ENCODE measurements at regions not wholly inside any gene's neighbourhood (a gene's known extent, or its start where the extent isn't known, plus 50 kb on each side); places are given as distances from the start of the nearest gene placed in this dataset.

DNA sequence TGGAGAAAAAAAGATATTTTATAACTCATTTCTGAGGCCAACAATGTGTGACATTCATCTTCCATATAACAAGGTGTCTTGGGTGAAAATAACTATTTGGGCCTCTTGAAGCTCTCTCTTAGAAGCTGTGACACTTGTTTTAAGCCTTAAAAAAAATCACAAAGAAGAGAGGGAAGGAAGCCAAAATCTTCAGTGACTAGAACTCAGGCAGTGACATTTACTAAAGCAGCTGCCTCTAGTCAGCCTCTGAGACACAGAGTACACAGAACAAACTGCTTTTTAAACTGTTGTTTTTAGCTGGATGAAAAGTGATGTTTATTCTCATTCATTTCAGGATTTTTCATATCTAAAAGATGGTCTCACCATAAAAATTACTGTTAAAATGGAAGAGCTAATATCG is 793.6 kb downstream of the GALC start:
- no peak overlapping the region for H3K4me3 ChIP-seq (ENCODE audit: low read depth, poor library complexity, severe bottlenecking)
- no peak for DNase-seq (ENCODE audit: low spot score in 2 of 2)
- no peak for TF ChIP-seq POLR2A (IDR thresholded peaks at IDR 0.05)
- TF ChIP-seq, protein P1, sequence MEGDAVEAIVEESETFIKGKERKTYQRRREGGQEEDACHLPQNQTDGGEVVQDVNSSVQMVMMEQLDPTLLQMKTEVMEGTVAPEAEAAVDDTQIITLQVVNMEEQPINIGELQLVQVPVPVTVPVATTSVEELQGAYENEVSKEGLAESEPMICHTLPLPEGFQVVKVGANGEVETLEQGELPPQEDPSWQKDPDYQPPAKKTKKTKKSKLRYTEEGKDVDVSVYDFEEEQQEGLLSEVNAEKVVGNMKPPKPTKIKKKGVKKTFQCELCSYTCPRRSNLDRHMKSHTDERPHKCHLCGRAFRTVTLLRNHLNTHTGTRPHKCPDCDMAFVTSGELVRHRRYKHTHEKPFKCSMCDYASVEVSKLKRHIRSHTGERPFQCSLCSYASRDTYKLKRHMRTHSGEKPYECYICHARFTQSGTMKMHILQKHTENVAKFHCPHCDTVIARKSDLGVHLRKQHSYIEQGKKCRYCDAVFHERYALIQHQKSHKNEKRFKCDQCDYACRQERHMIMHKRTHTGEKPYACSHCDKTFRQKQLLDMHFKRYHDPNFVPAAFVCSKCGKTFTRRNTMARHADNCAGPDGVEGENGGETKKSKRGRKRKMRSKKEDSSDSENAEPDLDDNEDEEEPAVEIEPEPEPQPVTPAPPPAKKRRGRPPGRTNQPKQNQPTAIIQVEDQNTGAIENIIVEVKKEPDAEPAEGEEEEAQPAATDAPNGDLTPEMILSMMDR (IDR thresholded peaks at IDR 0.05): no peak
- 49% methylated on average over 1 of the region's 1 CpG for WGBS, 2 donors
- intact Hi-C loops (cut with DNase I; ENCODE audit: low total_unique reads): no loop called here

DNA sequence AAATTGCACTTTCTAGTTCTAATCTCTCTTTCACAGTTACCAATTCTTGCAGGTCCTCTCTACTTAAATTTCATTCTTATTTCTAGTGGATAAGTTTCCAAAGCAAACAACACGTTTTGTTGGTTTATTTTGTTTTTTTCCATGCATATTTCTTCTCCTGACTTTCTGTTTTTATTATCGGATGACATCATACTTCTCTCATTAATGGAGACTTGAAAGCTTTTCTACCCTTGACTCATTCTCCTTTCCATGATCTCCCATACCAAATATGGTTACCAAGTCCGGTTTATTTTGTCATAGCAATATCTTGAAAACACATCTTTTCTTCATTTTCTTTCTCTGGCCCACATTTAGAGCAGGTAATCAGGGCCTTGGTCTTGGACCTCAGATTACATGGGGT is 796.5 kb downstream of the GALC start:
- intact Hi-C loops (cut with DNase I; ENCODE audit: low total_unique reads): no loop called here
- DNase-seq (ENCODE audit: low spot score in 2 of 2): no peak
- 64 to 66% methylated on average over 3 of the region's 3 CpGs for whole genome bisulfite sequencing, 2 donors
- H3K4me3 ChIP-seq (ENCODE audit: low read depth, poor library complexity, severe bottlenecking): no peak overlapping the region
- TF ChIP-seq, protein P1 (IDR thresholded peaks at IDR 0.05): no peak
- no peak for TF ChIP-seq POLR2A (IDR thresholded peaks at IDR 0.05)

DNA sequence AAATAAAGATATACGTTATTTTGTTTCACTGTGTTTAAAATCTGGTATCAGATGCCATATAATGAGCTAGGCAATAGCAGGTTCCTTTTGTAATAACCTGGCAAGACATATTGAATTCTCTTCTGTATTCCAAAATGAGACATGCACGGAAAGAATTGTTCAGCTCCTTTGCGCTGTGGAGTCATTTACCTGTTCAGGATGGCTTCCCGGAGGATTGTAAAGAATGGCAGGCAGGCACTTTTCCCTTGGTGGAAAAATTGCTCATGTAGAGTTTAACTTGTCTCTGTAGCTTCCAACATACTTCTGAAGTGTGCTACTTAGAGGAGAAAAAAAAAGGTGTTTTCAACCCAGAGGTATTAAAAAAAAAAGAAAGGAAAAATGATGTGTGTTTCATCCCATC is 805.2 kb downstream of the GALC start:
- no peak for TF ChIP-seq POLR2A (IDR thresholded peaks at IDR 0.05)
- no peak for DNase-seq (ENCODE audit: low spot score in 2 of 2)
- H3K4me3 ChIP-seq (ENCODE audit: low read depth, poor library complexity, severe bottlenecking): no peak overlapping the region
- intact Hi-C loops (cut with DNase I; ENCODE audit: low total_unique reads): no loop called here
- WGBS, 2 donors: 77 to 84% methylated on average over 4 of the region's 4 CpGs

DNA sequence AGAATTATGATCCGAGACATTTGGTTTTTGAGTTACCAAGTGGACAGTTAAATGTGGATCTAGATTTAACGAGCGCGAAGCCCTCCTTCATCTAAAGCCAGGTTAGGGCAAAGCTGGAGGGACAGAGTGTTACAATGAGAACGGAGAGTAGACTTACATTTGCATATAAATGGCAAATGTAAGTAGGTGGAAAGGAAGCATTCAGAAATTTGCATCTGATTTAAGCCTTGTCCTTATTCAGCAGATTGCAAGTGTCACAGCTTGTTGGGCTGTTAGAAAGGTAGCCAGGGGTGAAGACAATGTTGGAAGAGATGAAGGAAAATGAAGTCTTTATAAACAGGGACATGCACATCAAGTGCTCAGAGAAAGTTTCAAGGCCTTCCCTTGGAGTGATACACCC is 806.2 kb downstream of the GALC start:
- DNase-seq (ENCODE audit: low spot score in 2 of 2): no peak
- H3K4me3 ChIP-seq (ENCODE audit: low read depth, poor library complexity, severe bottlenecking): no peak overlapping the region
- TF ChIP-seq, protein P1 (IDR thresholded peaks at IDR 0.05): no peak
- no peak for TF ChIP-seq POLR2A (IDR thresholded peaks at IDR 0.05)
- intact Hi-C loops (cut with DNase I; ENCODE audit: low total_unique reads): no loop called here
- 56 to 62% methylated on average over 5 of the region's 5 CpGs for WGBS, 2 donors

DNA sequence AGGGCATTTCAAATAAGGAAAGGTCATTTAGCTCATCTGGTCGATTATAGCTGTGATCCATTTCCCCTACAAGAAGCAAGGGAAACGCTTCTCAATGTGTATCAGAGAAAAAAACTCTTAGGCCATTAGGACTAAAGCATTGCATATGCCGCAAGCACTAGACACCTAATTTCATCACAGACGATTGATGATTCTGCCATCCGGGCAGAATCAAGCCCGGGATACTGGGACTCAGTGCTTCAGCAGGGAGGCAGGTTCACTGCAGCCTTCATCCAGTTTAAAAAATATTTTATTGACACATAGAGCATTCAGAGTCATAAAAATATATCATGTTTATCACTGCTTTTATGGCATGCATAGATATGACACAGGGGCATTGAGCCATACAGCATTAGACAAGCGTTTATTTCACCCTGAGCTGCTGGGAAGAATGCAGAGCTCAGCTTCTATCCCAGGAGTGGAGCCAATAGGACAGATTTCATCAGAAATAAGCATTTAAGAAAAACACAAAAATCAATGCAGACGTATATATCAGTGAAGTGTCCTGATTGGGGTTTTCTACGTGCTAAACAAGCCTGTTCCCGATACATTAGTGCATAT is 806.9 kb downstream of the GALC start:
- intact Hi-C loops (cut with DNase I; ENCODE audit: low total_unique reads): no loop called here
- no peak for DNase-seq (ENCODE audit: low spot score in 2 of 2)
- no peak overlapping the region for H3K4me3 ChIP-seq (ENCODE audit: low read depth, poor library complexity, severe bottlenecking)
- TF ChIP-seq, protein P1 (IDR thresholded peaks at IDR 0.05): no peak
- TF ChIP-seq POLR2A (IDR thresholded peaks at IDR 0.05): no peak
- 36 to 44% methylated on average over 10 of the region's 10 CpGs for WGBS, 2 donors

DNA sequence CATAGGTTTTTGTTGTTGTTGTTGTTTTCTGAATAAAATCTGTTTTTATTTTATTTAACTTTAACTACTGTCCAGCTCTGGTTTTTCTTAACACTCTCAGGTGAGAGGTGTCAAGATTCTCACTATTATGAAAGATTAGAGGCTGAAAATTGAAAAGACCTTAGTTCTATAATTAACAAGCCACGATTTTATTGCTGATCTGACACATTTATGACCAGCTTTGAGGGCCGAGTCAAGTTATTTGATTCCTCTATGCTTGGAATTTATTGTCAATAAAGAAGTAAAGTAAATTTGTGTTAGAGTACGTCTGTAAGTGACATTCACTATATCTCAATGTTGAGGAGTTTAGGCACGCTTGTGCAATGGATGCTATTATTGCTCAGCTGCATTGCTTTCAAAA is 808.8 kb downstream of the GALC start:
- no peak overlapping the region for H3K4me3 ChIP-seq (ENCODE audit: low read depth, poor library complexity, severe bottlenecking)
- intact Hi-C loops (cut with DNase I; ENCODE audit: low total_unique reads): no loop called here
- WGBS, 2 donors: 63 to 71% methylated on average over 4 of the region's 4 CpGs
- DNase-seq (ENCODE audit: low spot score in 2 of 2): no peak
- no peak for TF ChIP-seq POLR2A (IDR thresholded peaks at IDR 0.05)
- TF ChIP-seq, protein P1 (IDR thresholded peaks at IDR 0.05): no peak
